HG02588 (cell line): ENCODE measurements at regions not wholly inside any gene's neighbourhood (a gene's known extent, or its start where the extent isn't known, plus 50 kb on each side); places are given as distances from the start of the nearest gene placed in this dataset.

Experiments
- ATAC-seq: cut with Tn5 transposase; IDR thresholded peaks from one replicate; pipeline ENCODE4 v1.9.1; 2021; ENCODE audit warnings: mild to moderate bottlenecking, moderate library complexity; ENCODE audit not compliant: unreplicated experiment

- no peak for ATAC-seq
Observed at GRCh38 chr1:238153939-238154338, 263.2 kb upstream of the ZP4 start.

- ATAC-seq, result no peak
Observed at GRCh38 chr1:238153253-238153652, 262.5 kb upstream of the ZP4 start.

- ATAC-seq, result no peak
Observed at GRCh38 chr1:238152119-238152518, 261.4 kb upstream of the ZP4 start.

- no peak for ATAC-seq
Observed at GRCh38 chr1:238143038-238143437, 252.3 kb upstream of the ZP4 start.

GRCh38 chr1:238141353-238141752, 250.6 kb upstream of the ZP4 start:
- no peak for ATAC-seq

- ATAC-seq, result no peak
Observed at GRCh38 chr1:238139713-238140112, 249.0 kb upstream of the ZP4 start.

- ATAC-seq, result no peak
Observed at GRCh38 chr1:238138059-238138626, 247.4 kb upstream of the ZP4 start.

GRCh38 chr1:238135708-238136664, 245.3 kb upstream of the ZP4 start:
- no peak for ATAC-seq

GRCh38 chr1:238129677-238130076, 239.0 kb upstream of the ZP4 start:
- ATAC-seq, result no peak

GRCh38 chr1:238123201-238123600, 232.5 kb upstream of the ZP4 start:
- no peak for ATAC-seq

- ATAC-seq, result no peak
Observed at GRCh38 chr1:238119861-238120260, 229.1 kb upstream of the ZP4 start.

GRCh38 chr1:238119060-238119459, 228.3 kb upstream of the ZP4 start:
- ATAC-seq, result no peak

- ATAC-seq, result no peak
Observed at GRCh38 chr1:238115852-238116251, 225.1 kb upstream of the ZP4 start.

GRCh38 chr1:238112952-238113621, 222.4 kb upstream of the ZP4 start:
- no peak for ATAC-seq

- no peak for ATAC-seq
Observed at GRCh38 chr1:238111516-238111915, 220.8 kb upstream of the ZP4 start.

- ATAC-seq, result no peak
Observed at GRCh38 chr1:238111081-238111480, 220.4 kb upstream of the ZP4 start.

- ATAC-seq, result no peak
Observed at GRCh38 chr1:238108417-238108816, 217.7 kb upstream of the ZP4 start.

- no peak for ATAC-seq
Observed at GRCh38 chr1:238107322-238107721, 216.6 kb upstream of the ZP4 start.

GRCh38 chr1:238104752-238105151, 214.0 kb upstream of the ZP4 start:
- no peak for ATAC-seq

GRCh38 chr1:238101923-238102322, 211.2 kb upstream of the ZP4 start:
- ATAC-seq, result no peak

GRCh38 chr1:238099871-238100270, 209.1 kb upstream of the ZP4 start:
- ATAC-seq, result no peak

GRCh38 chr1:238089615-238090014, 198.9 kb upstream of the ZP4 start:
- no peak for ATAC-seq
